Hypothalamus (tissue), 51 donors: ENCODE measurements at regions not wholly inside any gene's neighbourhood (a gene's known extent, or its start where the extent isn't known, plus 50 kb on each side); places are given as distances from the start of the nearest gene placed in this dataset.
"Not testable (repeated sequence)": the region's sequence is repeated elsewhere in the genome, so short reads cannot be mapped to it uniquely, and the experiment has no call there.

Experiments
- DNase-seq, 51 donors: peaks; one replicate each; lab custom pipeline; 2025; lab: John Stamatoyannopoulos, UW

GRCh38 chr11:87779276-87780067 is 395.8 kb downstream of the RAB38 start:
- no peak for DNase-seq

GRCh38 chr11:87778357-87778756 is 396.9 kb downstream of the RAB38 start:
- DNase-seq, result peak in 11 of 51 donors; percentile 1 to 33 (median 10)

GRCh38 chr11:87775036-87775435 is 400.2 kb downstream of the RAB38 start:
- no peak for DNase-seq

GRCh38 chr11:87769661-87770060 is 405.6 kb downstream of the RAB38 start:
- no peak for DNase-seq

GRCh38 chr11:87767615-87768014 is 407.6 kb downstream of the RAB38 start:
- DNase-seq, result no peak

GRCh38 chr11:87764075-87764474 is 411.2 kb downstream of the RAB38 start:
- DNase-seq, result not testable (repeated sequence)

GRCh38 chr11:87754685-87755084 is 420.6 kb downstream of the RAB38 start:
- DNase-seq, result no peak

GRCh38 chr11:87753143-87753542 is 422.1 kb downstream of the RAB38 start:
- DNase-seq, result no peak

- peak in 1 of 51 donors; percentile 8 for DNase-seq
These were observed 432.2 kb downstream of the RAB38 start for GRCh38 chr11:87743007-87743406.

- DNase-seq, result no peak
These were observed 434.3 kb downstream of the RAB38 start for GRCh38 chr11:87740968-87741367.

GRCh38 chr11:87740451-87740850 is 434.8 kb downstream of the RAB38 start:
- DNase-seq, result no peak

GRCh38 chr11:87739766-87740165 is 435.5 kb downstream of the RAB38 start:
- no peak for DNase-seq

GRCh38 chr11:87739261-87739660 is 436.0 kb downstream of the RAB38 start:
- DNase-seq, result no peak

GRCh38 chr11:87736928-87737327 is 438.3 kb downstream of the RAB38 start:
- no peak for DNase-seq

- no peak for DNase-seq
These were observed 448.7 kb downstream of the RAB38 start for GRCh38 chr11:87726506-87726905.

GRCh38 chr11:87724358-87724757 is 450.9 kb downstream of the RAB38 start:
- DNase-seq, result no peak

- DNase-seq, result peak in 8 of 51 donors; percentile 0 to 26 (median 7)
These were observed 452.3 kb downstream of the RAB38 start for GRCh38 chr11:87722756-87723565.

GRCh38 chr11:87719326-87720073 is 455.7 kb downstream of the RAB38 start:
- DNase-seq, result no peak

GRCh38 chr11:87712802-87713202 is 462.4 kb downstream of the RAB38 start:
- no peak for DNase-seq

GRCh38 chr11:87712391-87712790 is 462.9 kb downstream of the RAB38 start:
- DNase-seq, result no peak

- not testable (repeated sequence) for DNase-seq
These were observed 471.7 kb downstream of the RAB38 start for GRCh38 chr11:87703589-87703988.
